ENCODE measurements at regions not wholly inside any gene's neighbourhood (a gene's known extent, or its start where the extent isn't known, plus 50 kb on each side); places are given as distances from the start of the nearest gene placed in this dataset.

GRCh38 chr3:31427623-31428022, 105.1 kb upstream of the STT3B start:
- in situ Hi-C loops (cut with MboI; ENCODE audit: low sequenced_read_pairs) (no loop called here), dilution Hi-C loops (cut with HindIII; ENCODE audit: low sequenced_read_pairs, unreplicated experiment) (no loop called here), intact Hi-C loops (cut with micrococcal nuclease) (no loop called here)
- Histone ChIP-seq H3K9me3 (ENCODE audit: control insufficient read depth, insufficient read depth, low read length) (no peaks in the 10 kb centered on the region), H2BK20ac (ENCODE audit: low read depth, low read length) (no peak overlapping the region), H3K36me3 (ENCODE audit: control insufficient read depth, insufficient read depth, low read length) (no peaks in the 10 kb centered on the region), H3K79me1 (ENCODE audit: low read depth in 1 of 2, low read length in 2 of 2) (no peaks in the 10 kb centered on the region), H3K56ac (ENCODE audit: extremely low read depth, insufficient read depth, low read length) (no peak overlapping the region), H3K4me1 (ENCODE audit: control insufficient read depth, insufficient read depth, low read length) (no peaks in the 10 kb centered on the region), H4K5ac (ENCODE audit: low read depth, low read length) (no peak overlapping the region), H2BK120ac (ENCODE audit: low read depth, low read length) (no peak overlapping the region), H4K91ac (ENCODE audit: insufficient read depth, low read depth, low read length) (no peak overlapping the region), H3K18ac (ENCODE audit: low read depth, low read length) (no peak overlapping the region), H2AFZ (replicated peaks; ENCODE audit: low read length, poor library complexity) (no peak overlapping the region), H2BK15ac (ENCODE audit: low read depth, low read length) (no peak overlapping the region), H3K27me3 (ENCODE audit: control insufficient read depth, insufficient read depth, low read length) (no peaks in the 10 kb centered on the region; the same call in 1 of the 2 replicates), H3K27ac (ENCODE audit: insufficient read depth, low read length) (no peak overlapping the region), H3K9me1 (ENCODE audit: insufficient read depth, low read length) (no peaks in the 10 kb centered on the region), H4K8ac (ENCODE audit: low read depth in 2 of 2, low read length in 2 of 2) (no peak overlapping the region), H3K14ac (replicated peaks; ENCODE audit: low read depth, low read length) (no peak overlapping the region), H2AK5ac (ENCODE audit: low read depth, low read length) (no peak overlapping the region), H3K4ac (ENCODE audit: low read depth, low read length) (no peak overlapping the region), H3K4me3 (ENCODE audit: insufficient read depth, low read depth, low read length) (no peak overlapping the region), H2AK9ac (replicated peaks; ENCODE audit: low read depth, low read length, poor library complexity) (no peak overlapping the region), H3K9ac (ENCODE audit: low read depth, low read length) (no peak overlapping the region), H2BK5ac (ENCODE audit: low read depth, low read length, poor library complexity, severe bottlenecking) (no peak overlapping the region), H4K20me1 (ENCODE audit: insufficient read depth, low read length) (no peaks in the 10 kb centered on the region), H3K4me2 (ENCODE audit: low read depth, low read length) (no peak overlapping the region), H3K23ac (ENCODE audit: low read depth, low read length) (no peak overlapping the region)
- POLR2A ChIA-PET (ENCODE audit: unreplicated experiment) = interaction anchor here (0.6 kb wide), 1 partner anchor 56 kb away, joined by 3 read pairs; no protein-coding TSS in a partner anchor
- CTCF ChIA-PET = no interaction called here
- ATAC-seq (ENCODE audit: low read depth) (no peak), DNase-seq (no peak)
- BruUV-seq (replicated peaks) = no TSS peak
- WGBS, 2 experiments (ENCODE audit: extremely low coverage in 2 of 2, insufficient read length in 1 of 2) = no CpG with 5 or more reads among the region's 1 CpG
- no peak for TF ChIP-seq MAZ (IDR thresholded peaks at IDR 0.05; ENCODE audit: borderline replicate concordance, low read depth, low read length)
- no peak for TF ChIP-seq POLR2A (IDR thresholded peaks at IDR 0.05; ENCODE audit: low read depth, low read length)
- TF ChIP-seq CEBPB (IDR thresholded peaks at IDR 0.05; ENCODE audit: low read depth, low read length) = peak; percentile 53

Measured in IMR-90 (cell line).